GM20000 (cell line): ENCODE measurements at regions not wholly inside any gene's neighbourhood (a gene's known extent, or its start where the extent isn't known, plus 50 kb on each side); places are given as distances from the start of the nearest gene placed in this dataset.

Experiments used
- DNase-seq: peaks from one replicate; pipeline ENCODE4 v3.0.0; 2012; ENCODE audit warnings: low spot score
- TF ChIP-seq, protein P1 (sequence below): IDR thresholded peaks from 2 replicates; pipeline ENCODE4 v1.5.1; 2012; ENCODE audit warnings: mild to moderate bottlenecking, control low read depth; ENCODE audit errors: extremely low read depth, missing control alignments

DNA sequence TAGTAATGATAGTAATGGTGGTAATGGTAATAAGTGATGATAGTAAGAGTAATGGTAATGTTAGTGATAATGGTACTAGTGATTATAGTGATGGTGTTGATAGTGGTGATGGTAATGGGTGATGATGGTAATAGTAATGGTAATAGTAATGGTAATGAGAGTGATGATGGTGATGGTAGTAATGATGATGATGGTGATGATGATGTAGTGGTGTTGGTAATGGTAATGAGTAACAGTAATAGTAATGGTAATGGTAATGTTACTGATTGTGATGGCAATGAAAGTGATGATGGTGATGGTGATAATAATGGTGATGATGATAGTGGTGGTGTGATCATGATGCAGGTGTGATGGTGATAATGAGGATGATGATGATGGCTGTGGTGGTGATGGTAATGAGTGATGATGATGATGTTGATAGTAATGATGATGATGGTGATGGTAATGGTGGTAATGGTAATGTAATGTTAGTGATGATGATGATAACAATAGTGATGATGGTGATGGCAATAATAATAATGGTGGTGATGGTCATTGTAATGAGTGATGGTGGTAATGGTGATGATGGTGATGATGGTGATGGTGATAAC, 235.0 kb downstream of the MATN1 start:
- DNase-seq, result no peak
- TF ChIP-seq, protein P1, sequence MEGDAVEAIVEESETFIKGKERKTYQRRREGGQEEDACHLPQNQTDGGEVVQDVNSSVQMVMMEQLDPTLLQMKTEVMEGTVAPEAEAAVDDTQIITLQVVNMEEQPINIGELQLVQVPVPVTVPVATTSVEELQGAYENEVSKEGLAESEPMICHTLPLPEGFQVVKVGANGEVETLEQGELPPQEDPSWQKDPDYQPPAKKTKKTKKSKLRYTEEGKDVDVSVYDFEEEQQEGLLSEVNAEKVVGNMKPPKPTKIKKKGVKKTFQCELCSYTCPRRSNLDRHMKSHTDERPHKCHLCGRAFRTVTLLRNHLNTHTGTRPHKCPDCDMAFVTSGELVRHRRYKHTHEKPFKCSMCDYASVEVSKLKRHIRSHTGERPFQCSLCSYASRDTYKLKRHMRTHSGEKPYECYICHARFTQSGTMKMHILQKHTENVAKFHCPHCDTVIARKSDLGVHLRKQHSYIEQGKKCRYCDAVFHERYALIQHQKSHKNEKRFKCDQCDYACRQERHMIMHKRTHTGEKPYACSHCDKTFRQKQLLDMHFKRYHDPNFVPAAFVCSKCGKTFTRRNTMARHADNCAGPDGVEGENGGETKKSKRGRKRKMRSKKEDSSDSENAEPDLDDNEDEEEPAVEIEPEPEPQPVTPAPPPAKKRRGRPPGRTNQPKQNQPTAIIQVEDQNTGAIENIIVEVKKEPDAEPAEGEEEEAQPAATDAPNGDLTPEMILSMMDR, result no peak

DNA sequence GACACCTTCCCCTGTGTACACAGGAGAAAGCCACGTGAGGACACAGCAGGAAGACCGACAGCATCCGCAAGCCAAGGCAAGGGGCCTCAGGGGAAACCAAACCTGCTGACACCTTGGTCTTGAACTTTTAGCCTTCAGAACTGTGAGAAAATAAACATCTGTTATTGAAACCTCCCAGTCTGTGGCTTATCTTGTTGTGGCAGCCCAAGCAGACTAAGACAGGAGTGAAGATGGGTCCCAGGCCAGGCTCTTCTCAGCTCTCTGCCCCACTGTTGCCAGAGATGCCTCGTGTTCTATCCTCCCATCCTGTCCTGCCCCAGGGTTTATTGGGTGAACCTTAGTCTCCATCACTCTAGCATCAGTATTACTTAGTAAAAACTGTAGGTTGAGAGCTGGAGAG, 236.3 kb downstream of the MATN1 start:
- DNase-seq, result no peak
- TF ChIP-seq, protein P1, result no peak

DNA sequence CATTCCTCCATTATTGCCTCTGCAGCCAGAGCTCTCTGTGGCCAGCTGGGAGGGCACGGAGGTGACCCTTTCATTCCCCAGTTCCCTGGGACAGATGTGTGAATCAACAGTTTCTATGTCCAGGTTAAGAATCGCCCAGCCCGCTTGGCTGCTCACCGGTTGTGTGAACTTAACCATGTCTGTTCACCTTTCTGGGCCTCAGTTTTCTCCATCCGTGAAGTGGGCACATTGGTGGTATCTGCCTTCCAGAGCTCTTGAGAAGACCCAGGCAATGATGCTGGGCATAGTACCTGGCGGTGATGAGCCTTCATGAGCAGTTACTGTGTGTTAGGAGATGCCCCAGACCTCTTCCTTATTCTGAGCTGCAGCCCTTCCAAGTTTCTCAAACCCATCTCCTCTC, 238.3 kb downstream of the MATN1 start:
- TF ChIP-seq, protein P1, result no peak
- no peak for DNase-seq

DNA sequence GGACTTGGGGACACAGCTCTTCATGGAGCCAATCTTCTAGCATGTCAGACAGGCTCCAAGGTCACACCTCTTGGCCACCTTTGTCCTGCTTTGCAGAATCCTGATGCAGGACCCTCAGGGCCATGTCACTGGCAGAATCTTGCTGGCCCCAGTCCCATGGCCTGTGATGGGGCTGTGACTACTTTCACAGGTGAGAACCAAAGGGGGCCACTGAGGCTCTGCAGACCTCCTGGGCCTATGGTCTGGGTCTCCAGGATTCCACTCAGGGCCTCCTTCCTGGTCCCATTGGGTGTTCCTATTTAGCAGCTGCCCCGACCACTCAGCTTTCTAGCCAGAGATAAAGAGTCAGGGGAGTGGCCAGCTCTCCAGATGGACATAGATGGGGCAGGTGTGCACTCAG, 238.7 kb downstream of the MATN1 start:
- TF ChIP-seq, protein P1, result no peak
- no peak for DNase-seq

DNA sequence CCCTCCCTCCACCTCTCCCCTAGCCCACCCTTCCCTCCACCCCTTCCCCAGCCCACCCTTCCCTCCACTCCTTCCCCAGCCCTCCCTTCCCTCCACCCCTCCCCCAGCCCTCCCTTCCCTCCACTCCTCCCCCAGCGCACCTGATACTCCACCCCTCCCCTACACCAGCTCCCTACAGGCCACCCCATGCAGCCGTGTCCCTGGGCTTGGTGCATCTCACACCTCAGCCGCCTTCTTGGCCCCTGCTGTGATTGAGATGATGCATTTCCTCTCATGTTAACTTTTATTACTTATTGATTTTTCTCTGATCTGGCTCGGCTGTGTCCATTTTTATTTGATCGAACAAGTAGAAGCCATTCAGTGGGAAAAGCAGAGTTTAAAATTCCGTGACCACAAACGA, 243.8 kb downstream of the MATN1 start:
- TF ChIP-seq, protein P1, result no peak
- DNase-seq, result no peak

DNA sequence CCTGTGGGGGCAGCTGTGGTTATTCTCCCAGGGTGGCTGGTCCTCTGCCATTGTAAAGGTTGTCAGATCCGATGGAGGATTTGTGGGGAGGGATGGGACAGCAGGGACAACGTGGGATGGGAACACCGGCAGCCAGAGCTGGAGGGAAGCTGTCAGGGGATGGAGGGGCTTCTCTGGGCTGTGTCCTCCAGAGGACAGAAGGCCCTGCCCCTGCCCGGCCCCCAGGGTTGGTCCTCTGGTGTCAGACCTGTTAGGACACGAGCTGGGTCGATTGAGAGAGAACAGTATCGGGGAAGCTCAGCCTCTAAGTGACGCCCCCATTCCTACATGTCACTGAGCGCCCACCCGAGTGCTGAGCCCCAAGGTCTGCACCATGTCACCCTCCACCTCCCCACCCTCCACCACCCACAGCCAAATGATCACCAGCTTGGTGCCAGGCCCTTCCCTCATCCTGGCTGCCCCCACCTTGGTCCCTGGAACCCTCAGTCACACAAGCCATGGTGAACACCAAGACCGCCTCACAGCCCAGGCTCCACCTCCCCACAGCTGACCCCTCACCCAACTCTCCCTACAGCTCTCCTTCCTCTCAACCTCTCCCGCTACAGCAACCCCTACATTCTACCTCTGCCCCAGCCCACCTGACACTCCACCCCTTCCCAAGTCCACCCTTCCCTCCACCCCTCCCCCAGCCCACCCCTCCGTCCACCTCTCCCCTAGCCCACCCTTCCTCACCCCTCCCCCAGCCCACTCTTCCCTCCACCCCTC, 244.4 kb downstream of the MATN1 start:
- TF ChIP-seq, protein P1, result no peak
- no peak for DNase-seq

DNA sequence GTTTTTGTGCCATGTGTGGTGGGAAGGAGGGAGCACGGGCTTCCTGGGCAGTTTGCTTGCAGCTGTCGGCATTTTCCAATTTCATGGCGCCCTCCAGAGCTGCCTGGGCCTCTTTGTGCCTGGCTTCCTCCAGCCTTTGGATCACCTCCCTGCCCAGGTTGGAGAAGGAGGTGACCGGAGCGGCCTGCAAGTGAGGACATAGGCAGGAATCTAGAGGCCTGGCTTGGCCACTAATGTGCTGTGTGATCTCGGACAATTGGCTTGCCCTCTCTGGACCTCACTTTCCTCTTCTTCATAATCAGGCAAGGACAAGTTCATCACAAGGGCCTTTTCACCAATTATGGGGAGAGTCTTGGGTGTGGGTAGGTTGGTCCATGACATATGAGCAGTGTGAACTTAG, 245.1 kb downstream of the MATN1 start:
- DNase-seq, result no peak
- TF ChIP-seq, protein P1, result no peak
